ENCODE measurements at regions not wholly inside any gene's neighbourhood (a gene's known extent, or its start where the extent isn't known, plus 50 kb on each side); places are given as distances from the start of the nearest gene placed in this dataset.

- TF ChIP-seq CTCF (IDR thresholded peaks at IDR 0.05) (no peak), ZFX (IDR thresholded peaks at IDR 0.05; ENCODE audit: borderline replicate concordance) (no peak)
These were observed 645.8 kb upstream of the USP24 start for GRCh38 chr1:55860798-55861519.

Measured in 22Rv1 (cell line).